MM.1S (cell line): ENCODE measurements at regions not wholly inside any gene's neighbourhood (a gene's known extent, or its start where the extent isn't known, plus 50 kb on each side); places are given as distances from the start of the nearest gene placed in this dataset.

Experiments
- CTCF ChIP-seq: fragments of 300-600 bp; sonication (generic); IDR thresholded peaks from 2 replicates; pipeline ENCODE4 v1.5.1; 2016; ENCODE audit warnings: antibody characterized with exemption, low read length, mixed read lengths
- EZH2phosphoT487 ChIP-seq: fragments of 300-600 bp; sonication (generic); IDR thresholded peaks from 2 replicates; pipeline ENCODE4 v1.6.1; 2018; ENCODE audit warnings: antibody characterized with exemption, low read length

- TF ChIP-seq CTCF (no peak), EZH2phosphoT487 (no peak)
These were observed 99.1 kb upstream of the CCND2 start for GRCh38 chr12:4174417-4174816.
